Astrocyte (in vitro differentiated cells and primary cell): ENCODE measurements at regions not wholly inside any gene's neighbourhood (a gene's known extent, or its start where the extent isn't known, plus 50 kb on each side); places are given as distances from the start of the nearest gene placed in this dataset.

Experiments used
- DNase-seq: peaks from one replicate; pipeline ENCODE4 v3.0.0-alpha.2; 2010; ENCODE audit warnings: low read depth
- FAIRE-seq: peaks from 2 replicates; lab custom pipeline; 2011; peaks lifted over from hg19 to GRCh38; lab: Jason Lieb, UNC
- H2AFZ ChIP-seq: 2 replicates; pipeline ENCODE4 v1.6.0; 2012; ENCODE audit warnings: low read depth, low read length, inconsistent platforms
- H3K27ac ChIP-seq: 2 replicates; pipeline ENCODE4 v1.5.1; 2011; ENCODE audit warnings: low read depth, low read length, inconsistent platforms
- H3K27me3 ChIP-seq: 2 replicates; pipeline ENCODE4 v1.6.0; 2011; ENCODE audit warnings: low read length, inconsistent platforms; ENCODE audit not compliant: insufficient read depth
- H3K36me3 ChIP-seq: 2 replicates; pipeline ENCODE4 v1.5.1; 2011; ENCODE audit warnings: low read length, inconsistent platforms; ENCODE audit not compliant: insufficient read depth
- H3K4me1 ChIP-seq: 2 replicates; pipeline ENCODE4 v1.5.1; 2011; ENCODE audit warnings: low read length, inconsistent platforms; ENCODE audit not compliant: insufficient read depth
- H3K4me2 ChIP-seq: 2 replicates; pipeline ENCODE4 v1.6.0; 2012; ENCODE audit warnings: low read length, inconsistent platforms
- H3K4me3 ChIP-seq: 2 replicates; pipeline ENCODE4 v1.5.1; 2011; ENCODE audit warnings: low read depth, mild to moderate bottlenecking, low read length, inconsistent platforms; ENCODE audit not compliant: insufficient read depth
- H3K79me2 ChIP-seq: 2 replicates; pipeline ENCODE4 v1.6.0; 2012; ENCODE audit warnings: mild to moderate bottlenecking, low read length, inconsistent platforms; ENCODE audit not compliant: insufficient read depth
- H3K9ac ChIP-seq: 2 replicates; pipeline ENCODE4 v1.6.0; 2012; ENCODE audit warnings: mild to moderate bottlenecking, low read length, inconsistent platforms
- H3K9me3 ChIP-seq: 2 replicates; pipeline ENCODE4 v1.5.1; 2012; ENCODE audit warnings: low read depth, mild to moderate bottlenecking, low read length, inconsistent platforms; ENCODE audit not compliant: insufficient read depth
- H4K20me1 ChIP-seq: 2 replicates; pipeline ENCODE4 v1.6.0; 2012; ENCODE audit warnings: low read length, inconsistent platforms; ENCODE audit not compliant: insufficient read depth
- H3K27ac Mint-ChIP-seq: one replicate; pipeline ENCODE4 v1.8.0; 2021; ENCODE audit warnings: mild to moderate bottlenecking, mixed read lengths; ENCODE audit not compliant: unreplicated experiment
- H3K27me3 Mint-ChIP-seq: one replicate; pipeline ENCODE4 v1.8.0; 2021; ENCODE audit warnings: low read depth, mixed read lengths; ENCODE audit not compliant: unreplicated experiment
- H3K36me3 Mint-ChIP-seq: one replicate; pipeline ENCODE4 v1.8.0; 2021; ENCODE audit warnings: low read depth, mixed read lengths; ENCODE audit not compliant: unreplicated experiment
- H3K4me1 Mint-ChIP-seq: one replicate; pipeline ENCODE4 v1.8.0; 2021; ENCODE audit warnings: low read depth, mixed read lengths; ENCODE audit not compliant: unreplicated experiment
- H3K4me3 Mint-ChIP-seq: one replicate; pipeline ENCODE4 v1.8.0; 2021; ENCODE audit warnings: mild to moderate bottlenecking, moderate library complexity, mixed read lengths; ENCODE audit not compliant: unreplicated experiment
- H3K9me3 Mint-ChIP-seq: one replicate; pipeline ENCODE4 v1.8.0; 2021; ENCODE audit warnings: mild to moderate bottlenecking, mixed read lengths; ENCODE audit not compliant: unreplicated experiment
- CTCF ChIP-seq: IDR thresholded peaks from 2 replicates; pipeline ENCODE4 v1.5.1; 2011; ENCODE audit warnings: low read depth, mild to moderate bottlenecking, inconsistent platforms, low read length, moderate library complexity; ENCODE audit not compliant: insufficient read depth
- EZH2 ChIP-seq: IDR thresholded peaks from 2 replicates; pipeline ENCODE4 v1.6.1; 2012; ENCODE audit warnings: mild to moderate bottlenecking, low read length, inconsistent platforms; ENCODE audit not compliant: insufficient read depth

GRCh38 chr4:116520886-116521285, 564.5 kb downstream of the TRAM1L1 start:
- Histone ChIP-seq H3K36me3 (no peaks in the 10 kb centered on the region), H2AFZ (no peak overlapping the region), H3K9me3 (no peaks in the 10 kb centered on the region), H3K4me3 (no peak overlapping the region), H3K4me1 (no peaks in the 10 kb centered on the region), H3K27ac (no peak overlapping the region), H3K27me3 (no peaks in the 10 kb centered on the region), H3K79me2 (no peaks in the 10 kb centered on the region), H3K9ac (no peak overlapping the region), H4K20me1 (no peaks in the 10 kb centered on the region), H3K4me2 (no peak overlapping the region)
- FAIRE-seq (no peak), DNase-seq (no peak)
- no peaks in the 10 kb centered on the region for H3K27me3 Mint-ChIP-seq
- TF ChIP-seq EZH2 (no peak), CTCF (no peak)
- H3K27ac Mint-ChIP-seq = no peak overlapping the region
- no peak overlapping the region for H3K4me3 Mint-ChIP-seq
- H3K36me3 Mint-ChIP-seq = no peaks in the 10 kb centered on the region
- no peaks in the 10 kb centered on the region for H3K9me3 Mint-ChIP-seq
- H3K4me1 Mint-ChIP-seq = no peaks in the 10 kb centered on the region

GRCh38 chr4:116516711-116517110, 568.7 kb downstream of the TRAM1L1 start:
- no peak for FAIRE-seq

More at GRCh38 chr4:116516711-116517110, 568.7 kb downstream of the TRAM1L1 start:
- TF ChIP-seq CTCF (no peak), EZH2 (no peak)
- no peaks in the 10 kb centered on the region for H3K36me3 Mint-ChIP-seq
- H3K4me3 Mint-ChIP-seq = no peak overlapping the region
- Histone ChIP-seq H3K4me1 (no peaks in the 10 kb centered on the region), H3K4me3 (no peak overlapping the region), H3K4me2 (no peak overlapping the region), H3K79me2 (no peaks in the 10 kb centered on the region), H4K20me1 (no peaks in the 10 kb centered on the region), H2AFZ (no peak overlapping the region), H3K9ac (no peak overlapping the region), H3K36me3 (no peaks in the 10 kb centered on the region), H3K9me3 (no peaks in the 10 kb centered on the region), H3K27ac (no peak overlapping the region), H3K27me3 (no peaks in the 10 kb centered on the region)
- H3K27me3 Mint-ChIP-seq = no peaks in the 10 kb centered on the region
- no peaks in the 10 kb centered on the region for H3K4me1 Mint-ChIP-seq
- no peak overlapping the region for H3K27ac Mint-ChIP-seq
- no peak for DNase-seq
- no peaks in the 10 kb centered on the region for H3K9me3 Mint-ChIP-seq
